Fibroblast of pulmonary artery (primary cell): ENCODE measurements at regions not wholly inside any gene's neighbourhood (a gene's known extent, or its start where the extent isn't known, plus 50 kb on each side); places are given as distances from the start of the nearest gene placed in this dataset.

Experiments
- DNase-seq: peaks from one replicate; pipeline ENCODE4 v3.0.0-alpha.2; 2010; ENCODE audit warnings: low read depth
- H3K4me3 ChIP-seq: replicated peaks from 2 replicates; pipeline ENCODE4 v1.5.1; 2011; ENCODE audit warnings: low read depth, mild to moderate bottlenecking, control low read depth, low read length, moderate library complexity
- TF ChIP-seq, protein P1 (sequence below): IDR thresholded peaks from 2 replicates; pipeline ENCODE4 v1.5.1; 2011; ENCODE audit warnings: mild to moderate bottlenecking, control low read depth, low read length, inconsistent platforms; ENCODE audit errors: missing control alignments

- no peak for DNase-seq
- TF ChIP-seq, protein P1, sequence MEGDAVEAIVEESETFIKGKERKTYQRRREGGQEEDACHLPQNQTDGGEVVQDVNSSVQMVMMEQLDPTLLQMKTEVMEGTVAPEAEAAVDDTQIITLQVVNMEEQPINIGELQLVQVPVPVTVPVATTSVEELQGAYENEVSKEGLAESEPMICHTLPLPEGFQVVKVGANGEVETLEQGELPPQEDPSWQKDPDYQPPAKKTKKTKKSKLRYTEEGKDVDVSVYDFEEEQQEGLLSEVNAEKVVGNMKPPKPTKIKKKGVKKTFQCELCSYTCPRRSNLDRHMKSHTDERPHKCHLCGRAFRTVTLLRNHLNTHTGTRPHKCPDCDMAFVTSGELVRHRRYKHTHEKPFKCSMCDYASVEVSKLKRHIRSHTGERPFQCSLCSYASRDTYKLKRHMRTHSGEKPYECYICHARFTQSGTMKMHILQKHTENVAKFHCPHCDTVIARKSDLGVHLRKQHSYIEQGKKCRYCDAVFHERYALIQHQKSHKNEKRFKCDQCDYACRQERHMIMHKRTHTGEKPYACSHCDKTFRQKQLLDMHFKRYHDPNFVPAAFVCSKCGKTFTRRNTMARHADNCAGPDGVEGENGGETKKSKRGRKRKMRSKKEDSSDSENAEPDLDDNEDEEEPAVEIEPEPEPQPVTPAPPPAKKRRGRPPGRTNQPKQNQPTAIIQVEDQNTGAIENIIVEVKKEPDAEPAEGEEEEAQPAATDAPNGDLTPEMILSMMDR = no peak
- H3K4me3 ChIP-seq = no peak overlapping the region
Observed at GRCh38 chr21:19244502-19245187, 841.1 kb upstream of the TMPRSS15 start.

GRCh38 chr21:19245188-19245580 lies 841.6 kb upstream of the TMPRSS15 start:
- H3K4me3 ChIP-seq = no peak overlapping the region
- no peak for DNase-seq
- TF ChIP-seq, protein P1 = no peak

DNA sequence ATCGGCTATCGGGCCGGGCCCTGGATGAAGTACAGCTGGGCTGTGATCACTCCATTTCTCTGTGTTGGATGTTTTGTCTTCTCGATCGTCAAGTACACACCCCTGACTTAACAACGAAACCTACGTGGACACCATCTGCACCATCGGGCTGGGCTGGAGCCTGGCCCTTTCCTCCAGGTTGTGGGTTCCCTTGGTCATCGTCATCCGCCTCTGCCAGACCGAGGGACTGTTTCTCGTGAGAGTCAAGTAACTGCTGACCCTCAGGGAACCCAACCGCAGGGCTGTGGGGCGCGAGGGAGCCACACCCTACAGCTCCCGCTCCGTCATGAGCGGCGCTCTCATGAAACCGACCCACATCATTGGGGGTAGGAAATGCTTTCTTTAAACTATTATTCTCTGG lies 842.4 kb upstream of the TMPRSS15 start:
- TF ChIP-seq, protein P1 = no peak
- no peak overlapping the region for H3K4me3 ChIP-seq
- no peak for DNase-seq

DNA sequence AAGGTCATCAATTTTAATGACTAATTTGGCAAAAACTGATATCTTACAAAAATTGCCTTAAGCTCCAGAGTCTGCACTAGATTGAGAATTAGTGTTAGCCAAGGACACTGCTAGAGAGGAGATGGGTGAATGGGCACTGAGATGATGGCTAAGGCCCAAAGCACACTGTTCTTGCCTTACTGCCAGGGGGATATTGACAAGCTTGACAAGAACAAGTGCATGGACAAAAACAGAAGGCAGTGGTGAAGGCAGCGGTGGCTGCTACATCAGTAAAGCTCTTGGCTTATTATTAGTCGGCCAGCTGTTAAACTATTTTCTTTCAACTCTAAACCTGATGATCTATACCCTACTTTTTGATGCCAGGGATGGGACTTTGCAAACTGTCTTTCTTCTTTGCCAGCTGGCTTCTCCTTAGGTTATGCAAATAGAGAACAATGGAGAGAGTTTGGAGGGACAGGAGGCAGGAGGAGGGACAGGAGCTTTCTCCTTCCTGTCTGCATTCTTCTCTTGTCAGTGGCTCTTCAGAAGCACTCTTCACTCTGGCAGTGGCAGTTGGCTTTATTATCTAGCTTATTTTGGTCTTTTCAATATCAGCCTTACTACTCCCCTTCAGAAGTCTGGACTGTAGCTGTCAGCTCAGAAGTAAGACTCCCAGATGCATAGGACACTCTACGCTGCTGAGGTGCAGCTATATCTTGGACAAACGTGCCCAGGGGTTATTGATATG lies 853.5 kb upstream of the TMPRSS15 start:
- no peak overlapping the region for H3K4me3 ChIP-seq
- TF ChIP-seq, protein P1 = no peak
- DNase-seq = no peak

DNA sequence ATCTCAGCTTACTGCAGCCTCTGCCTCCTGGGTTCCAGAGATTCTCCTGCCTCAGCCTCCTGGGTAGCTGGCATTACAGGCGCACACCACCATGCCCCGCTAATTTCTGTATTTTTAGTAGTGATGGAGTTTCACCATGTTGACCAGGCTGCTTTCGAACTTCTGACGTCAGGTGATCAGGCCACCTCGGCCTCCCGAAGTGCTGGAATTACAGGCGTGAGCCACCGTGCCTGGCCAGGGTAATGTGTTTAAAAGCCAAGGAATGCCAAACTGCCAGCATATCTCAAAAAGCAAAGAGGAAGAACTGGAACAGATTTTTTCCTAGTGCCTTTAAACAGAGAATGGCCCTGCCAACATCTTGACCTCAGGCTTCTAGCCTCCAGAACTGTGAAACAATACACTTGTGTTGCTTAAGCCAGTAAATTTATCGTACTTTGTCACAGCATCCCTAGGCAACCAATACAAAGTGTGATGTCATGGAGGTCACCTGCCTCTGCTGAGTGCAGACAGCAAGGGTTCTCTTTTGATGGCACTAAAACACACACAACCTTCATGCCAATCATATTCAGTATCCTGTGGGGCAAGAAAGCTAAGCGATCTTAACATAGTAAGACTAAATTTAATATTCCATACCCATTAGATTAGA lies 858.3 kb upstream of the TMPRSS15 start:
- TF ChIP-seq, protein P1 = no peak

DNA sequence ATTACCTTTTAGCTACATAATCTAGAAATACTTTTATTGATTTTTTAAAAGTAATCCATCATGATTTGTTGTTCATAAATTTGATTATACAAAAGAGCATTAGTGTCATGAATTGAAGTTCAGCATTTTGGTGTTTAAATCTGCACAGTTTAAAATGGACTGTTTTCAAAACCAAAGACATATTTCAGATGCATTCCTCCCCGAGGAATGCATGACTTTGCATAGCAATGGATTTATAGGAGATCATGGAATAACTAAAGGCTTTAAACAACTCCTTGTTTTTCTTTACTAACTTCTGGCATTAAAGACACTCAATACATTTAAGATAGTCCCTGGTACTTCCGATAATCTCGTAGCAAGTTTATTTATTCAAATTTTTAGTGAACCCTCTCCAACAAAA lies 863.1 kb upstream of the TMPRSS15 start:
- DNase-seq = no peak
- TF ChIP-seq, protein P1 = no peak
- no peak overlapping the region for H3K4me3 ChIP-seq

More for the DNA sequence above, 858.3 kb upstream of the TMPRSS15 start:
- H3K4me3 ChIP-seq = no peak overlapping the region
- no peak for DNase-seq
